NCI-H2081 (cell line): ENCODE measurements at regions not wholly inside any gene's neighbourhood (a gene's known extent, or its start where the extent isn't known, plus 50 kb on each side); places are given as distances from the start of the nearest gene placed in this dataset.
"Not testable (repeated sequence)": the region's sequence is repeated elsewhere in the genome, so short reads cannot be mapped to it uniquely, and the experiment has no call there.

Experiments used
- DNase-seq, 2 experiments: peaks; one replicate each; lab custom pipeline; 2025; lab: John Stamatoyannopoulos, UW

DNA sequence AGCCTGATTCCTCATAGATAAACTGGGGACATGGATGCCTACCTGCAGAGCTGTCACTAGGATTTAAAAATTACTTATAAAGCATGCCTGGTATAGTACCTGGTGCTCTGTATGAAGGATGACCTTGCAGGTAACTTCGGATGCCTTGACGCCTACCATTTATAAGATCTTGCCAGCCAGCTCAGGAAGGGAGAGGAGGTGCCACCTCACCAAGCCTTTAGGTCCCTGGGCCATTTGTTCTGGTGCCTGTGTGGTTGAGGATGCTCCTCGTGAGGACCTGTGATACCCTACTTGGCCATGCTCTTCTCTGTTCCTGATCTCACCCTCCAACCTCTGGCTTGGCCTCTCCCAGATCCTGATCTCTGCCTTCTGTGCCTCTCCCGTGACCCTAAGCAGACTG, 85.2 kb downstream of the FDX1 start:
- no peak for DNase-seq

- not testable (repeated sequence) for DNase-seq
Measured at GRCh38 chr11:110517381-110517780, 87.6 kb downstream of the FDX1 start.

DNA sequence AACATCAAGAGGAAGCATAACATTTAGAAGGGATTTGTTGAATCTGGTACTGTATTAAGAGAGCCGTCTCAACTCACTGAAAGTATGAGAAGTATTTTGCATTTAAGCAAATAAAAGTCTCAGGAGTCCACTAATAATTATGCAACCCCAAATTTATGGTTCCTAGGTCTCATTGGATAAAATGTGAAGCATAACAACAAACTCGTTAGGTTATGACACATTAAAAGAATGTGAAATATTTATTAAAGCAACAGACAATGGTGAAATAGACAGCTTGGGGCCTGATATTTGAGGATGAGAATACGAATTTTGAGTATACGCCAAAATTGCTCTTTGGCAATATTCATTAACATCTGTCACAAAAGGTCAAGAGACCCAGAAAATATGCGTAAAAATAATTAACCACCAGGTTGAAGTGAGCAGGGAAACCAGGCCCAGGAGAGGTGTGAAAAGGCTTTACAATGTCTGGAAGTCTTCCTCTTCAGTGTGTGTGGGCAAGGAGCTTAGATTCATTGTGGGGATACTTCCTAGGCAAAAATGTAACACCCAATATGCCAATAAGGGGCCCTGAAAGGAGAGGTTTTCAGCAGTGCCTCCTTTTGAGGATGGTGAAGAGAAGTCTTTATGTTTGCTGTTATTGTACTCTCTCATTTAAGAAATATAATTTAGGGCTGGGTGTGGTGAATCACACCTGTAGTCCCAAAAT, 89.2 kb downstream of the FDX1 start:
- no peak for DNase-seq

GRCh38 chr11:110519796-110520195, 90.0 kb downstream of the FDX1 start:
- no peak for DNase-seq

- DNase-seq = no peak
Measured at GRCh38 chr11:110522471-110522870, 92.7 kb downstream of the FDX1 start.

DNA sequence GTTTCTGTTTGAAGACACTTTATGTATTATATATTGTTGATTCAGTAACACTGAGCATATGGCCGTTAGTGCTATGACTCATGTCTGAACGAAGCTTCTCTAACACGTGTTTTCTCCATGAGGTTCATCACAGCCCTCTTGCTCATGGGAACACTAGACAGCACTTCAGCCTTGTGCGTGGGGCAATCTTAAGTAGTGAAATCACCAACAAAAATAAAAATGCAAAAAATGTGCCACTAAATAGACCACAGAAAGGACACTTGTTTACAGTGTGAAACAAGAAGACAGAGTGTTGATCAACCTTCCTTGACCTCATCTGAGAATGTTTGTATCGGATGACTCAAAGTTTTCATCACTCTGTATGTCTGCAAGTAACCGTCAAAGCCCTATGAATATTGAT, 94.5 kb downstream of the FDX1 start:
- no peak for DNase-seq

DNA sequence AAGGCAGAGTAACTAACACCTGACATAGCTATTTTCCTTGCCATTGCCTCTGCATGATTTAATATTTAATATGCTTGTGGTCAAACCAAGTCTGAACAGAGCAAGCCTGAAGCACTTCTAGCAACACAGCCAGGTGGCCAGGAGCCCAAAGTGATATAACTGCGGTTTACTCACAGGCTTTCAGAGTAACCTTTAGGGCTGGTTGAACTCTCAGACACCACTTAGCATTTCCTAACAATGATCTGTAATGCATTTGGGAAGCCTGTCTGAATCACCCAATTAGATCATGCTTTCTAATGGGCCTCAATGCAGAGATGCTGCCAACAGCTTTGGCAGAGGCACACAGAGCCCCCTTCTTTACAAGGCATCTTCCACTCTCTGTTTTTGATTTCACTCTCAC, 96.1 kb downstream of the FDX1 start:
- peak in 1 of 2 experiments; percentile 11 for DNase-seq

- DNase-seq = no peak
Measured at GRCh38 chr11:110526323-110526722, 96.6 kb downstream of the FDX1 start.
